ENCODE measurements at regions not wholly inside any gene's neighbourhood (a gene's known extent, or its start where the extent isn't known, plus 50 kb on each side); places are given as distances from the start of the nearest gene placed in this dataset.
A peak's percentile ranks its signal among the peaks of the same experiment; 100 is the strongest.

GRCh38 chr20:11712639-11713160 lies 205.0 kb upstream of the BTBD3 start:
- TF ChIP-seq CTCF (IDR thresholded peaks at IDR 0.05; ENCODE audit: low read depth, low read length): no peak
- Histone ChIP-seq H3K36me3 (no peaks in the 10 kb centered on the region), H3K4me3 (no peak overlapping the region), H3K4me1 (ENCODE audit: low read depth) (peaks cover 8% of the 10 kb centered on the region), H3K27ac (no peak overlapping the region), H3K9me3 (ENCODE audit: low read depth) (no peaks in the 10 kb centered on the region), H3K27me3 (no peaks in the 10 kb centered on the region)
- DNase-seq (ENCODE audit: low read depth in 1 of 2, low spot score in 1 of 2): no peak

DNA sequence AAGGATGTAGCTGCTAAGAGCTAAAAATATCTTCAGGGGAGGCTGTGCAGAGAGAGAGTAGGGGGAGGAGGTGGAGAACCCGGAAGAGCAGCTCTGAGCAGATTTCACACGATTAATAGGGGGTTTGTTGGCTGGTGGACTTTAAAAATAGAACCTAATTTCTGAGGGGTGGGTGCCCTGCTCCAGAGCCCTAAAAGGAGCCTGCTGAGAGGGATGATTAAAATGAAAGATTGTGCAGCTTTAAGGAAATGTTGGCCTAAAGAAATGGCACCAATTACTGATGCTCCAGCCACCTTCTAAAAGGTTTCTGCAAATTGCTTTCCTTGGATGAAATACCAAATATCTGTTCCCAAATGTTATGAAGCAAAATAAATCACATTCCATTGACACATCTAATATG lies 202.8 kb upstream of the BTBD3 start:
- DNase-seq (ENCODE audit: low read depth in 1 of 2, low spot score in 1 of 2): peak in 1 of 2 donors; percentile 14
- H3K4me3 ChIP-seq: no peak overlapping the region
- no peaks in the 10 kb centered on the region for H3K27me3 ChIP-seq
- H3K36me3 ChIP-seq: no peaks in the 10 kb centered on the region
- H3K27ac ChIP-seq: no peak overlapping the region
- no peaks in the 10 kb centered on the region for H3K9me3 ChIP-seq (ENCODE audit: low read depth)
- no peak for TF ChIP-seq CTCF (IDR thresholded peaks at IDR 0.05; ENCODE audit: low read depth, low read length)
- peaks cover 8% of the 10 kb centered on the region for H3K4me1 ChIP-seq (ENCODE audit: low read depth)

GRCh38 chr20:11716239-11716944 lies 201.3 kb upstream of the BTBD3 start:
- no peaks in the 10 kb centered on the region for H3K9me3 ChIP-seq (ENCODE audit: low read depth)
- peak; percentile 28 to 57 for DNase-seq (ENCODE audit: low read depth in 1 of 2, low spot score in 1 of 2)
- no peaks in the 10 kb centered on the region for H3K36me3 ChIP-seq
- H3K4me3 ChIP-seq: no peak overlapping the region
- H3K27me3 ChIP-seq: no peaks in the 10 kb centered on the region
- no peak overlapping the region for H3K27ac ChIP-seq
- H3K4me1 ChIP-seq (ENCODE audit: low read depth): peaks cover 8% of the 10 kb centered on the region
- TF ChIP-seq CTCF (IDR thresholded peaks at IDR 0.05; ENCODE audit: low read depth, low read length): peak; percentile 43

- H3K36me3 ChIP-seq: no peaks in the 10 kb centered on the region
- no peak overlapping the region for H3K27ac ChIP-seq
- peaks cover 8% of the 10 kb centered on the region for H3K4me1 ChIP-seq (ENCODE audit: low read depth)
- no peaks in the 10 kb centered on the region for H3K9me3 ChIP-seq (ENCODE audit: low read depth)
- DNase-seq (ENCODE audit: low read depth in 1 of 2, low spot score in 1 of 2): no peak
- no peak for TF ChIP-seq CTCF (IDR thresholded peaks at IDR 0.05; ENCODE audit: low read depth, low read length)
- no peaks in the 10 kb centered on the region for H3K27me3 ChIP-seq
- H3K4me3 ChIP-seq: no peak overlapping the region
Observed at GRCh38 chr20:11716945-11717248, 200.8 kb upstream of the BTBD3 start.

DNA sequence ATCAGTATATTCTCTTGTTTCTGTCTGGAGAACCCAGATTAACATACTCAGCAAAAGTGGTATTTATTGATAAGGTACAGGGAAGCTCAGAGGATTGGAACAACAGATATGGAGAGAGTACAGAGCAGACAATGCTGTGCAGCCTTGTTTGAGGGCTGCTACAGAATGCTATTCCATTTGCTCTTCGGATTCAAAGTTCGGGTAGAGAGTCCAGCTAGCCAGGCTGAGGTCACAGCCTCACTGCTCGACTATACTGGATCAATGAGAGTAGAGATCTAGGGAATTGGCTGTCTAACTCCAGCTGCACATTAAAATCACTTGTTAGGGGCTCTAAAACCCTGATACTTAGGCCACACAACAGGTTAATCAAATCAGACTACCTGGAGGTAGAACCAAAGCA lies 200.1 kb upstream of the BTBD3 start:
- H3K4me1 ChIP-seq (ENCODE audit: low read depth): peaks cover 8% of the 10 kb centered on the region
- TF ChIP-seq CTCF (IDR thresholded peaks at IDR 0.05; ENCODE audit: low read depth, low read length): no peak
- no peak overlapping the region for H3K4me3 ChIP-seq
- no peaks in the 10 kb centered on the region for H3K36me3 ChIP-seq
- DNase-seq (ENCODE audit: low read depth in 1 of 2, low spot score in 1 of 2): no peak
- no peaks in the 10 kb centered on the region for H3K9me3 ChIP-seq (ENCODE audit: low read depth)
- H3K27ac ChIP-seq: no peak overlapping the region
- no peaks in the 10 kb centered on the region for H3K27me3 ChIP-seq
